Liver (tissue), 3 donors: ENCODE measurements at regions not wholly inside any gene's neighbourhood (a gene's known extent, or its start where the extent isn't known, plus 50 kb on each side); places are given as distances from the start of the nearest gene placed in this dataset.

Experiments
- CTCF ChIP-seq: fragments of 150-350 bp; IDR thresholded peaks from 2 replicates; pipeline ENCODE4 v1.5.1; 2017; ENCODE audit warnings: improper control_type of control experiment, low read depth, low read length; ENCODE audit not compliant: missing input control
- JUND ChIP-seq, 2 donors: IDR thresholded peaks; 2 replicates each; pipeline ENCODE4 v1.6.1; 2016; ENCODE audit warnings: antibody characterized with exemption in 2 of 2
- MAX ChIP-seq: IDR thresholded peaks from 2 replicates; pipeline ENCODE4 v1.6.1; 2016; ENCODE audit warnings: antibody characterized with exemption
- RAD21 ChIP-seq, 2 donors: IDR thresholded peaks; 2 replicates each; pipeline ENCODE4 v1.6.1; 2016; ENCODE audit warnings: antibody characterized with exemption in 2 of 2, mild to moderate bottlenecking in 2 of 2
- RXRA ChIP-seq, 2 donors: IDR thresholded peaks; 2 replicates each; pipeline ENCODE4 v1.6.1; 2017 to 2018; ENCODE audit warnings: antibody characterized with exemption in 2 of 2, mild to moderate bottlenecking in 1 of 2
- donor health status: healthy.
- donor health status: healthy.

GRCh38 chr1:239960366-239960765 is 131.3 kb upstream of the FMN2 start:
- TF ChIP-seq CTCF (no peak), JUND (IDR thresholded peaks at IDR 0.05) (no peak), RAD21 (IDR thresholded peaks at IDR 0.05) (no peak), MAX (no peak), RXRA (IDR thresholded peaks at IDR 0.05) (no peak)
